ENCODE measurements at regions not wholly inside any gene's neighbourhood (a gene's known extent, or its start where the extent isn't known, plus 50 kb on each side); places are given as distances from the start of the nearest gene placed in this dataset.

DNA sequence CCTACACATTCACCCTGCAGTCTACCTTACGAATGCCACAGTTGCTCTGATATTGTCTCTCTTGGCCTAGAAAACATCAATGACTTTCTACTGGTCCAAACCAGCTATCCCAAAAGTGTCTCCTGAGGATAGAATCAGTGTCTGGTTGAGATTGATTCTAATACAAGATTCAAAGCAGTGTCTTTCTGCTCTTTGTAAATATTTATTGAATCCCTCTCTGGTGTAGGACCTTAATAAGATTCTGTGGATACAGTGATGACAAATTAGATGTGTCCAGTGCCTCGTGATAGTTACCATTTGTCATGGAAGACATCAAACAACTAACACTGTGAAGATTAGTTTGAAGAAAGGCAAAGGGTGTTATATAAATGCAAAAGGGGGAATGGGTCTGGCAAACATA is 380.7 kb upstream of the TRIB2 start:
- no peak for TF ChIP-seq CTCF (IDR thresholded peaks at IDR 0.05)
- no peak overlapping the region for H3K4me3 ChIP-seq
- no peak for DNase-seq (ENCODE audit: low spot score)
- H3K27ac ChIP-seq, result no peak overlapping the region

DNA sequence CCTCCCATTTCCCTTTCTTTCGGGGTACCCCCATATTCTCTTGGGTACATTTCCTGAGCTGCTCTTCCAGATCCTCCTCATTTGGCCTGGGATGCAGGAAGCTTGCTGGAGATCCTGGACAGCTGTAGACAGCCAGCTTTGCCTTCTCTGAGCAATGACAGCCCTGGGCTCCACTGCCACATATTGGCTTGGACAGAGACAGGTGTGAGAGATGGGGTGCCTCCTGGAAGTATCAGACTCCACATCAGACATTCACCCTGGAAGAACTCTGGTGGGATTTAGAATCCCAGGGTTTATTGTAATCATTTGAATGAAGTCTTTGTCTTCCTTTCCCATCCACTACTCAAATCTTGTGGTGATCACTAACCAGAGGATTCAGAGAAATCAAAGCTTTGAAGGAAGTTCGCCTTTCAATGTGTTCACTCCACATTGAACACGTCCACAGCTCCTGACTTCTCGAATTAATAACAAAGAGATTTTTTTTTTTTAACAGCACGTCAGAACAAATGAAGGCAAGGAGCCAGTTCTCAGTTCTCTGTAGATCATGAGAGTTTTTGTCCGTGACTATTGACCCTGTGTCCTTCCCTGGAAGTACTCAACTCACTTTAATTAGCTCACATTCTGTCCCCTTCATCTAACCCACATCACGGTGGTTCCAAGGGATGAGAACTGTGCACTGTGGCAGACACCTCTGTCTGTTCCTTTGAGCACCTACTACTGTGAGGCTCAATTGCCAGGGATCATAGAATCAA is 377.6 kb upstream of the TRIB2 start:
- Histone ChIP-seq H3K27ac (no peak overlapping the region), H3K4me3 (no peak overlapping the region)
- DNase-seq (ENCODE audit: low spot score), result no peak
- TF ChIP-seq CTCF (IDR thresholded peaks at IDR 0.05), result no peak

- DNase-seq (ENCODE audit: low spot score), result no peak
- H3K27ac ChIP-seq, result no peak overlapping the region
- TF ChIP-seq CTCF (IDR thresholded peaks at IDR 0.05), result no peak
- no peak overlapping the region for H3K4me3 ChIP-seq
Measured at GRCh38 chr2:12340164-12340563, 376.6 kb upstream of the TRIB2 start.

DNA sequence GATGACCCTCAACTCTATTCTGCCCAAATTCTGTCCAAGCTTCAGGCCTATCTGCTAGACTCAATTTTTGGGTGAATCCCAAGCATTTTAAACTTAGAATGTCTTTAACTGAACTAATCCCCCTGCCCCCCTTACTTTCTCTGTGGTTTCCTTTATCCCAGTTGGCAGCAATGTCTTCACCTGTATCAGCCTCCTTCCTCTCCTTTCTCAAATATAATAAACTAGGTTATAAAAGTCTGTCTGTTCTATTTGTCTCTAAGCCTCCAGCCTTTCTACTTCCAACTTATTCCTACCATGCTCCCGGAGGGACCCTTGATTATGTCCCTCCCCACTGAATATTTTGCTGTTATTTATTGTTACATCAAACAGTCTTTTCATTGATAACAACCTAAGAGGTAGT is 375.5 kb upstream of the TRIB2 start:
- Histone ChIP-seq H3K27ac (no peak overlapping the region), H3K4me3 (no peak overlapping the region)
- no peak for TF ChIP-seq CTCF (IDR thresholded peaks at IDR 0.05)
- no peak for DNase-seq (ENCODE audit: low spot score)

GRCh38 chr2:12341920-12342319 is 374.8 kb upstream of the TRIB2 start:
- Histone ChIP-seq H3K4me3 (no peak overlapping the region), H3K27ac (no peak overlapping the region)
- DNase-seq (ENCODE audit: low spot score), result no peak
- TF ChIP-seq CTCF (IDR thresholded peaks at IDR 0.05), result no peak

DNA sequence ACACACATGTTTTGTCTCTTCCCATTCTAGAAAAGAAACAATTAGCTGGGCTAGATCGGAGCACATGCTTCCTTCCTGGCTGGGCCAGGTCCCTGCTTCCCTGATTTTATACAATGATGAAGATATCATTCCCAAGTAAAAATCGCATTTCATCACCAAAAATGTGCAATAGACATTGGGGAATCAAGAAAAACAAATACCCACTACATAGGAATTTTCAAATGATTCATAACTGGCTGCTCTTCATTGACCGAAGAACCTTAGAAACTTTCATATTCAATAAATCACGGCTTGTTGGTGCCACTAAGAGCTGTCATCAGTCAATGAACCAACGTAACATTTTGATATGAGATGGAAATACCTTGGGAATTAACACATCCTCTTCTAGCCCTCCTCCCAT is 373.6 kb upstream of the TRIB2 start:
- no peak for TF ChIP-seq CTCF (IDR thresholded peaks at IDR 0.05)
- H3K4me3 ChIP-seq, result no peak overlapping the region
- H3K27ac ChIP-seq, result no peak overlapping the region
- no peak for DNase-seq (ENCODE audit: low spot score)

GRCh38 chr2:12347066-12347493 is 369.7 kb upstream of the TRIB2 start:
- no peak for DNase-seq (ENCODE audit: low spot score)
- no peak for TF ChIP-seq CTCF (IDR thresholded peaks at IDR 0.05)
- no peak overlapping the region for H3K4me3 ChIP-seq
- no peak overlapping the region for H3K27ac ChIP-seq

All from coronary artery (tissue), 2 donors.